Heart right ventricle (tissue), 16 donors: ENCODE measurements at regions not wholly inside any gene's neighbourhood (a gene's known extent, or its start where the extent isn't known, plus 50 kb on each side); places are given as distances from the start of the nearest gene placed in this dataset.

ENCODE experiments used
- ATAC-seq, 8 donors: fragments of 200-7000 bp; cut with Tn5 transposase; one replicate each; pipeline ENCODE4 v1.9.1; 2020; ENCODE audit warnings: mild to moderate bottlenecking in 8 of 8, moderate library complexity in 8 of 8, moderate number of reproducible peaks in 1 of 8
- DNase-seq, 2 donors: peaks; one replicate each; pipeline ENCODE4 v3.0.0-alpha.2; 2020
- H3K27ac ChIP-seq, 10 donors: fragments of 200-600 bp; sonication (generic) in 2 of 10; one replicate each; pipeline versions ENCODE4 v1.5.0 to v1.8.0; 2020 to 2022; ENCODE audit warnings: mild to moderate bottlenecking in 3 of 10
- H3K27me3 ChIP-seq, 7 donors: fragments of 200-600 bp; one replicate each; pipeline ENCODE4 v1.8.0; 2021 to 2022; ENCODE audit warnings: mild to moderate bottlenecking in 2 of 7
- H3K36me3 ChIP-seq, 9 donors: fragments of 200-600 bp; sonication (generic) in 1 of 9; one replicate each; pipeline versions ENCODE4 v1.5.0 to v1.8.0; 2020 to 2022; ENCODE audit warnings: mild to moderate bottlenecking in 2 of 9
- H3K4me1 ChIP-seq, 9 donors: fragments of 200-600 bp; sonication (generic) in 1 of 9; one replicate each; pipeline versions ENCODE4 v1.5.0 to v1.8.0; 2020 to 2022; ENCODE audit warnings: mild to moderate bottlenecking in 4 of 9
- H3K4me3 ChIP-seq, 10 donors: fragments of 200-600 bp; sonication (generic) in 2 of 10; one replicate each; pipeline versions ENCODE4 v1.5.0 to v1.8.0; 2020 to 2022; ENCODE audit warnings: mild to moderate bottlenecking in 7 of 10, moderate library complexity in 2 of 10
- H3K9me3 ChIP-seq, 11 donors: fragments of 200-600 bp in 10 of 11; sonication (generic) in 2 of 11; one replicate each; pipeline versions ENCODE4 v1.5.0 to v1.8.0; 2013 to 2022; ENCODE audit warnings: mild to moderate bottlenecking in 2 of 11, control low read depth in 1 of 11, moderate library complexity in 1 of 11
- WGBS, 2 donors: extraction: QIAGEN DNeasy Blood & Tissue Kit; methylation state at CpG; one replicate each; pipeline ENCODE4 v1.1.7; 2013; ENCODE audit warnings: inconsistent platforms in 1 of 2; 5-methylcytosine and 5-hydroxymethylcytosine counted together
- intact Hi-C, 10 donors: fragments of 100-400 bp; cut with DNase I; formaldehyde crosslinking; loops; one replicate each; pipeline versions ENCODE4 v1.11.1 to v1.14.2; 2022
- TF ChIP-seq, protein P1 (sequence below), 9 donors: fragments of 200-600 bp; sonication (generic) in 2 of 9; IDR thresholded peaks; one replicate each; pipeline versions ENCODE4 v1.5.0 to v1.8.0; 2021 to 2022; ENCODE audit warnings: antibody characterized with exemption in 9 of 9, mild to moderate bottlenecking in 5 of 9, moderate library complexity in 1 of 9
- donor health status: Arrhythmogenic right ventricular cardiomyopathy.
- donor health status: ischemic (EF 13 %, LVEDD 7.1; RV severe dilation, severe dysfunction).
- donor health status: healthy with polysubstance abuse.
- donor health status: DM: no; HTN: yes; CAD: no.
- donor health status: DM: no; HTN: no; CAD: no.
- donor health status: ischemic (EF 25% LVEDD 6.9; RV normal size, moderate dysfunction).
- donor health status: ischemic (EF 25% LVEDD 5.7; RV mildly dilated, moderate dysfunction).
- donor health status: healthy.
- donor health status: DM: yes; HTN: yes; CAD: no.
- donor health status: Ischemic cardiomyopathy.
- donor health status: ischemic (EF 35%, LVEDD 5.7; RV mildly dilated, moderate dysfunction).
- donor health status: nonischemic (EF 11% LVEDD 7.7; RV severe dilation, severe dysfunction).
- donor health status: DM: yes; HTN: yes; CAD: no.
- donor health status: PGD.
- donor health status: ischemic (EF 29% LVEDD 5.4; RV normal size, mild dysfunction).
- donor health status: nonischemic (EF 23%, LVEDD 6.1; RV moderate dilation, normal function).

GRCh38 chr12:46497739-46498138 is 125.2 kb upstream of the SLC38A2 start:
- H3K4me1 ChIP-seq: peaks cover 0 to 21% (median 7%) of the 10 kb centered on the region in 9 donors
- WGBS, 2 donors: 97 to 100% methylated on average over 1 of the region's 1 CpG
- H3K9me3 ChIP-seq: peaks cover 0 to 25% (median 14%) of the 10 kb centered on the region in 11 donors
- TF ChIP-seq, protein P1, sequence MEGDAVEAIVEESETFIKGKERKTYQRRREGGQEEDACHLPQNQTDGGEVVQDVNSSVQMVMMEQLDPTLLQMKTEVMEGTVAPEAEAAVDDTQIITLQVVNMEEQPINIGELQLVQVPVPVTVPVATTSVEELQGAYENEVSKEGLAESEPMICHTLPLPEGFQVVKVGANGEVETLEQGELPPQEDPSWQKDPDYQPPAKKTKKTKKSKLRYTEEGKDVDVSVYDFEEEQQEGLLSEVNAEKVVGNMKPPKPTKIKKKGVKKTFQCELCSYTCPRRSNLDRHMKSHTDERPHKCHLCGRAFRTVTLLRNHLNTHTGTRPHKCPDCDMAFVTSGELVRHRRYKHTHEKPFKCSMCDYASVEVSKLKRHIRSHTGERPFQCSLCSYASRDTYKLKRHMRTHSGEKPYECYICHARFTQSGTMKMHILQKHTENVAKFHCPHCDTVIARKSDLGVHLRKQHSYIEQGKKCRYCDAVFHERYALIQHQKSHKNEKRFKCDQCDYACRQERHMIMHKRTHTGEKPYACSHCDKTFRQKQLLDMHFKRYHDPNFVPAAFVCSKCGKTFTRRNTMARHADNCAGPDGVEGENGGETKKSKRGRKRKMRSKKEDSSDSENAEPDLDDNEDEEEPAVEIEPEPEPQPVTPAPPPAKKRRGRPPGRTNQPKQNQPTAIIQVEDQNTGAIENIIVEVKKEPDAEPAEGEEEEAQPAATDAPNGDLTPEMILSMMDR (IDR thresholded peaks at IDR 0.05): no peak
- ATAC-seq (no peak), DNase-seq (no peak)
- H3K4me3 ChIP-seq: no peak overlapping the region
- intact Hi-C loops: no loop called here
- no peaks in the 10 kb centered on the region for H3K36me3 ChIP-seq
- no peaks in the 10 kb centered on the region for H3K27me3 ChIP-seq
- H3K27ac ChIP-seq: no peak overlapping the region

DNA sequence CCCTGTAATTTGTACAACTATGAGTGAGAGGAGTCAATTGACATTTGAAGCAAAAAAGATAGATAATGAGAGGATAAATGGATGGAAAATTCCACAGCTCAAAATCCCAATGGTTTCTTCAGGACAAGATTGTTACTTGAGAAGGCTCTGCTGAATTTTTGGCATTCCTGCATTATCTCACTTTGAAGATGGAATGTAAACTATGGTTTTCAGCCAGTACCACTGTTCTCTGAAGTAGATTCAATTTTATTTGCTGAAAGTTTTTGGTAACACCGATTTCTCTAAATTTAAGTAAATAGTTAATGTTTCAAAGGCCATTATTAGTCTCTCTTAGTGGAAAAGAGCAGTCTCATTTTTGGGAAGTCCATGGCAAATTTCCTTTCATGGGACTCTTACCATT is 121.9 kb upstream of the SLC38A2 start:
- TF ChIP-seq, protein P1 (IDR thresholded peaks at IDR 0.05): no peak
- peak overlapping the region in 6 of 10 donors; percentile 1 to 41 (median 8) for H3K27ac ChIP-seq
- DNase-seq: no peak
- ATAC-seq: no peak
- H3K36me3 ChIP-seq: no peaks in the 10 kb centered on the region
- H3K4me1 ChIP-seq: peaks cover 3 to 54% (median 36%) of the 10 kb centered on the region in 9 donors
- intact Hi-C loops: no loop called here
- no peaks in the 10 kb centered on the region for H3K27me3 ChIP-seq
- no peak overlapping the region for H3K4me3 ChIP-seq
- H3K9me3 ChIP-seq: no peaks in the 10 kb centered on the region
- 17 to 24% methylated on average over 1 of the region's 1 CpG for WGBS, 2 donors

GRCh38 chr12:46493834-46494181 is 121.2 kb upstream of the SLC38A2 start:
- ATAC-seq: peak in 1 of 8 donors; percentile 47
- Histone ChIP-seq H3K36me3 (no peaks in the 10 kb centered on the region), H3K27ac (peak overlapping the region in 6 of 10 donors; percentile 1 to 41 (median 8)), H3K27me3 (no peaks in the 10 kb centered on the region), H3K4me3 (no peak overlapping the region), H3K4me1 (peaks cover 4 to 60% (median 37%) of the 10 kb centered on the region in 9 donors), H3K9me3 (no peaks in the 10 kb centered on the region)
- TF ChIP-seq, protein P1 (IDR thresholded peaks at IDR 0.05): no peak
- no peak for DNase-seq
- 69 to 73% methylated on average over 4 of the region's 4 CpGs for WGBS, 2 donors
- intact Hi-C loops: no loop called here

DNA sequence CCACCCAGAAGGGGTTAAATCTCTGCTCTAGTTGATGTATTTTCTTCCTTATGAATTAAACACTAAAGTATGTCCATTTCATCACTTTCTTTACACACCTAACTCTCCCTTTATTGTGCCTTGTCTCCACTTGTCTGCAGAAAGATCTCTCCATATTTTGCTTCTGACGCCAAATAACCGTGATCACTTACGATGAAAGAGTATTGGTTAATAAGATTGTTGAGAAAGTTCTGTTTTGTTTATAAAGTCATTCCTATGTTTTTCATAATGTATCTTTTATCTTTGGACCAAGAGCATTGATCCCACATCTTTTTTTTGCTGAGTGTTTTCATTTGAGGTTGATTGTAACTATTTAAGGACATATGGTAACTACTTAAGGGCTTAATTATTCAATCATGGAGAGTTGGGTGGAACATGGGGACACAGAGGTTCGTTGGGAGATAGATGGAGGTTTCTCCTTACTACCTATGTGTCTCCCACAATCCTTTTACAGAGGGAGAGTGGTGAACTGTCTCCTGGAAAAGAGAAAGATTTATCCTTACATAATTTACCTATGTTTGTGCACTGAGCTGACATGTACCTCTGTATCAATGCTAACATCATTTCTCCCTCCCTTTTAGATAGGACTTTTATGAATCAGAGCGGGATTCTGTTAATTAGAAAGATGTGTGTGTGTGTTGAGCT is 120.7 kb upstream of the SLC38A2 start:
- no peaks in the 10 kb centered on the region for H3K27me3 ChIP-seq
- WGBS, 2 donors: 89% methylated on average over 5 of the region's 5 CpGs
- intact Hi-C loops: no loop called here
- DNase-seq (no peak), ATAC-seq (no peak)
- no peak overlapping the region for H3K4me3 ChIP-seq
- peaks cover 4 to 60% (median 37%) of the 10 kb centered on the region in 9 donors for H3K4me1 ChIP-seq
- H3K27ac ChIP-seq: peak overlapping the region in 5 of 10 donors; percentile 1 to 41 (median 5)
- no peaks in the 10 kb centered on the region for H3K9me3 ChIP-seq
- TF ChIP-seq, protein P1 (IDR thresholded peaks at IDR 0.05): no peak
- H3K36me3 ChIP-seq: no peaks in the 10 kb centered on the region
